ENCODE measurements at regions not wholly inside any gene's neighbourhood (a gene's known extent, or its start where the extent isn't known, plus 50 kb on each side); places are given as distances from the start of the nearest gene placed in this dataset.

DNA sequence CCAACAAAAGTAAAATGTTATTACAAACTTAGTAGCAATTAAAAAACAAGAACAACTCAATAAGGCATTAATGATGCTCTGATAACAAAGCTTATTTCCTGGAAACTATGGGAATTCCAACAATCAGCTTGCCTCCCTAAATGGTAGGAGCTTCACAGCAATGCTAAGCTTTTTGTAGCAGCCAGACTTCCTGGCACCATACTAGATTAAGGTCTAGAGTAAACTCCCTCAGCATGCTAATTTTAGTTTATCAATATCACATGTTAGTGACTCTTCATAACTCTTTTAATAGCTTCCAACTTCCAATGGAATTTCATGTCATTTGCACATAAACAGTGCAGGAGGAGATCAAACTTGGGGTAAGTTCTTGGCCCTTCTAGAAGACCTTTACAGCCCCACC is 782.0 kb downstream of the MCTP2 start:
- TF ChIP-seq, protein P1, sequence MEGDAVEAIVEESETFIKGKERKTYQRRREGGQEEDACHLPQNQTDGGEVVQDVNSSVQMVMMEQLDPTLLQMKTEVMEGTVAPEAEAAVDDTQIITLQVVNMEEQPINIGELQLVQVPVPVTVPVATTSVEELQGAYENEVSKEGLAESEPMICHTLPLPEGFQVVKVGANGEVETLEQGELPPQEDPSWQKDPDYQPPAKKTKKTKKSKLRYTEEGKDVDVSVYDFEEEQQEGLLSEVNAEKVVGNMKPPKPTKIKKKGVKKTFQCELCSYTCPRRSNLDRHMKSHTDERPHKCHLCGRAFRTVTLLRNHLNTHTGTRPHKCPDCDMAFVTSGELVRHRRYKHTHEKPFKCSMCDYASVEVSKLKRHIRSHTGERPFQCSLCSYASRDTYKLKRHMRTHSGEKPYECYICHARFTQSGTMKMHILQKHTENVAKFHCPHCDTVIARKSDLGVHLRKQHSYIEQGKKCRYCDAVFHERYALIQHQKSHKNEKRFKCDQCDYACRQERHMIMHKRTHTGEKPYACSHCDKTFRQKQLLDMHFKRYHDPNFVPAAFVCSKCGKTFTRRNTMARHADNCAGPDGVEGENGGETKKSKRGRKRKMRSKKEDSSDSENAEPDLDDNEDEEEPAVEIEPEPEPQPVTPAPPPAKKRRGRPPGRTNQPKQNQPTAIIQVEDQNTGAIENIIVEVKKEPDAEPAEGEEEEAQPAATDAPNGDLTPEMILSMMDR (conservative IDR thresholded peaks at IDR 0.05 in 1 of 2, IDR thresholded peaks at IDR 0.05 in 1 of 2; ENCODE audit: extremely low read depth in 1 of 2, insufficient read depth in 1 of 2, low read depth in 1 of 2, low read length in 2 of 2) = no peak
- no peak for TF ChIP-seq EZH2 (IDR thresholded peaks at IDR 0.05; ENCODE audit: borderline replicate concordance, low read length)
